ENCODE measurements at regions not wholly inside any gene's neighbourhood (a gene's known extent, or its start where the extent isn't known, plus 50 kb on each side); places are given as distances from the start of the nearest gene placed in this dataset.

- TF ChIP-seq ZNF407 (IDR thresholded peaks at IDR 0.05; ENCODE audit: low read depth) (0 out of 2 replicates have a peak, but pooled peaks have one; percentile 14), ZNF561 (CRISPR knock-in tag; conservative IDR thresholded peaks at IDR 0.05) (no peak), U2AF1 (optimal IDR thresholded peaks at IDR 0.05; ENCODE audit: low read depth, low read length) (no peak), KAT8 (IDR thresholded peaks at IDR 0.05; ENCODE audit: low read depth) (no peak), ZBTB34 (CRISPR knock-in tag; IDR thresholded peaks at IDR 0.05) (no peak), TCF3 (CRISPR knock-in tag; IDR thresholded peaks at IDR 0.05) (no peak), ZBTB26 (CRISPR knock-in tag; IDR thresholded peaks at IDR 0.05) (no peak), ZNF592 (IDR thresholded peaks at IDR 0.05) (peak; percentile 87; the same call in 1 of the 2 replicates), GATAD2B (IDR thresholded peaks at IDR 0.05; ENCODE audit: borderline replicate concordance) (no peak), STAT5A (IDR thresholded peaks at IDR 0.05; ENCODE audit: borderline replicate concordance, low read length) (no peak), ELF1 (tag; IDR thresholded peaks at IDR 0.05) (peak; percentile 73; the same call in 1 of the 2 replicates), ZNF282 (CRISPR knock-in tag; IDR thresholded peaks at IDR 0.05) (no peak), RBM15 (IDR thresholded peaks at IDR 0.05; ENCODE audit: insufficient read depth, low read length) (no peak)
Observed at GRCh38 chr22:19641254-19641982, 72.9 kb upstream of the SEPTIN5 start (continued).
